NCI-H146 (cell line): ENCODE measurements at regions not wholly inside any gene's neighbourhood (a gene's known extent, or its start where the extent isn't known, plus 50 kb on each side); places are given as distances from the start of the nearest gene placed in this dataset.
"Not testable (repeated sequence)": the region's sequence is repeated elsewhere in the genome, so short reads cannot be mapped to it uniquely, and the experiment has no call there.

Experiments
- DNase-seq: peaks from one replicate; lab custom pipeline; 2025; lab: John Stamatoyannopoulos, UW

- DNase-seq, result no peak
These were observed 77.9 kb upstream of the FBXL17 start for GRCh38 chr5:108459769-108460168.

DNA sequence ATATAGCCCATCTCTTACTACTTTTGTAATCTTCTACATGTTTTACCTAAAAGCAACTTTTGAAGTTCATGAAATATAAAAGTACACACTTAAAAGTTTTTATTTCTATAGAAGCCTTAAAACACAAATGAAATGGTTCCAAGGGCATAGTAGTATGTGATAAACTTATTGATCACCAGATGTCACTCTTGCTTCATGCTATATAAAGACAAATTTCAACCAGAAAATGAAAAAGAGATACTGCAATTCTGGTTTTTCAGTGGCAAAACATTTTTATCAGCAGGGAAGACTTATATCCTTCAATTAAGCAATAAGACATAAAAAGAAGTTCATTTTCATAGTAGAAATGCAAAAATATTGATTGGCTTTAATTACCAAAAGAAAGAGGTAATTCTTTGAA, 69.4 kb upstream of the FBXL17 start:
- no peak for DNase-seq

GRCh38 chr5:108444130-108444529, 62.2 kb upstream of the FBXL17 start:
- not testable (repeated sequence) for DNase-seq

- not testable (repeated sequence) for DNase-seq
These were observed 60.3 kb upstream of the FBXL17 start for GRCh38 chr5:108442063-108442651.

GRCh38 chr5:108437425-108437824, 55.5 kb upstream of the FBXL17 start:
- no peak for DNase-seq

GRCh38 chr5:108436696-108437095, 54.8 kb upstream of the FBXL17 start:
- no peak for DNase-seq

DNA sequence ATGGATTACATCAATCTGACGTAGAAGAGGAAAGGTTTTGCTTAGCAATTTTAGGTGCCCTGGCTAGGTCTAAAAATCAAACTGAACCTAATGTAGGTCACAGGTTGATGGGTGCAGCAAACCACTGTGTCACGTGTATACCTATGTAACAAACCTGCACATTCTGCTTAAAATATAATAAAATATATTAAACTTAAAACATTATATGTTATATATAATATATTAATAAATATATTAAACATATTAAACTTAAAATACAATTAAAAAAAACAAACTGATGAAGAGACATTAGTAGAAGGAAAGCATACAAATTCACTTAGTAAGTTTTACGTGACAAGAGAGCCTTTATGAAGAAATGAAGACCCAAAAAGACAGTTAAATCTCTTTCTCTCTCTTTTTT, 51.7 kb upstream of the FBXL17 start:
- DNase-seq, result no peak

GRCh38 chr5:108432024-108432423, 50.1 kb upstream of the FBXL17 start:
- no peak for DNase-seq
